ENCODE measurements at regions not wholly inside any gene's neighbourhood (a gene's known extent, or its start where the extent isn't known, plus 50 kb on each side); places are given as distances from the start of the nearest gene placed in this dataset.

DNA sequence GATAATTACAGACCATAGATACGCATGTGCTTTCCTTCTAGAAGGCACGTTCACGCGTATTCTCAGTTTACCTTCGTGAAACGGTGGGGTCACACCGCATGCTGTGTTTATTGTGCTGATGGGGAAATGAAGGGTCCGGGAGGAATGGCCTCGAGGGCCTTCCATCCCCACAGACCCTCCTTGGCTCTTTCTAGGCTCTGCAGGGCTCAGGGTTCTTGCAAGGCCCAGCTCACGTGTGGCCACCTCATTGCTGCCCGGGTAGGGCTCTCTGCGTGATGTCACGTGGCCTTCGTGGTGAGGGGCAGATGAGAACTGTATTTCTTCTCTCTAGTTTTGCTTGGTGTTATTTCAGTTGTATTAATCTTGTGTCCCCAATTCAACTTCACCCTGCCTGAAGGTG lies 133.5 kb upstream of the ALKAL2 start:
- Histone ChIP-seq H3K27me3 (no peaks in the 10 kb centered on the region), H3K4me1 (no peaks in the 10 kb centered on the region), H3K27ac (no peak overlapping the region), H3K4me3 (no peak overlapping the region), H3K36me3 (no peaks in the 10 kb centered on the region), H3K9me3 (no peaks in the 10 kb centered on the region)
- ATAC-seq (ENCODE audit: low FRiP score in 2 of 2) (no peak), DNase-seq (no peak)
- 91 to 94% methylated on average over 14 of the region's 14 CpGs for WGBS, 2 donors
- TF ChIP-seq, protein P1, sequence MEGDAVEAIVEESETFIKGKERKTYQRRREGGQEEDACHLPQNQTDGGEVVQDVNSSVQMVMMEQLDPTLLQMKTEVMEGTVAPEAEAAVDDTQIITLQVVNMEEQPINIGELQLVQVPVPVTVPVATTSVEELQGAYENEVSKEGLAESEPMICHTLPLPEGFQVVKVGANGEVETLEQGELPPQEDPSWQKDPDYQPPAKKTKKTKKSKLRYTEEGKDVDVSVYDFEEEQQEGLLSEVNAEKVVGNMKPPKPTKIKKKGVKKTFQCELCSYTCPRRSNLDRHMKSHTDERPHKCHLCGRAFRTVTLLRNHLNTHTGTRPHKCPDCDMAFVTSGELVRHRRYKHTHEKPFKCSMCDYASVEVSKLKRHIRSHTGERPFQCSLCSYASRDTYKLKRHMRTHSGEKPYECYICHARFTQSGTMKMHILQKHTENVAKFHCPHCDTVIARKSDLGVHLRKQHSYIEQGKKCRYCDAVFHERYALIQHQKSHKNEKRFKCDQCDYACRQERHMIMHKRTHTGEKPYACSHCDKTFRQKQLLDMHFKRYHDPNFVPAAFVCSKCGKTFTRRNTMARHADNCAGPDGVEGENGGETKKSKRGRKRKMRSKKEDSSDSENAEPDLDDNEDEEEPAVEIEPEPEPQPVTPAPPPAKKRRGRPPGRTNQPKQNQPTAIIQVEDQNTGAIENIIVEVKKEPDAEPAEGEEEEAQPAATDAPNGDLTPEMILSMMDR (IDR thresholded peaks at IDR 0.05), result no peak
- TF ChIP-seq POLR2A (IDR thresholded peaks at IDR 0.05) (no peak), EP300 (IDR thresholded peaks at IDR 0.05) (no peak), POLR2AphosphoS5 (IDR thresholded peaks at IDR 0.05) (no peak)

DNA sequence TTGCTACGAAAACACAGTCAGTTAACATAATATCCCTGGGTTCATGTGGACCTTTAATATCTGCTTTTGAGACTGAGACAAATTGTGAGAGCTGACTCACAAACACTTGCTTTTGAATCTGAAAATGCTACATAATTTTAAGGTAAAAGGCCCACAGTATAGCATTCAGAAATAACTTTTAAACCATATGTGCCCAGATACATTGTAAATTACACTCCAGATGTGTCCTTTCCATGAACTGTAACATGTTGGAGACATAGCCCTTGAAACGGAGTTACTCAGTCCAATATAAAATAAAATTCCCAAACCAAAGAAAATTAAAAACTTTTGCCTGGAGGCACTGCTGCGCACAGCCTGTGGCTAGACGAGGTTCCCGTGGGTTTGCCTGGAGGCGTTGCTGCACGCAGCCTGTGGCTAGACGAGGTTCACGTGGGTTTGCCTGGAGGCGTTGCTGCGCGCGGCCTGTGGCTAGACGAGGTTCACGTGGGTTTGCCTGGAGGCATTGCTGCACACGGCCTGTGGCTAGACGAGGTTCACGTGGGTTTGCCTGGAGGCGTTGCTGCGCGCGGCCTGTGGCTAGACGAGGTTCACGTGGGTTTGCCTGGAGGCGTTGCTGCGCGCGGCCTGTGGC lies 131.9 kb upstream of the ALKAL2 start:
- Histone ChIP-seq H3K9me3 (no peaks in the 10 kb centered on the region), H3K27ac (no peak overlapping the region), H3K4me1 (no peaks in the 10 kb centered on the region), H3K36me3 (no peaks in the 10 kb centered on the region), H3K27me3 (no peaks in the 10 kb centered on the region), H3K4me3 (no peak overlapping the region)
- DNase-seq, result no peak
- WGBS, 2 donors, result 92 to 96% methylated on average over 14 to 16 of the region's 28 CpGs
- no peak for ATAC-seq (ENCODE audit: low FRiP score in 2 of 2)
- TF ChIP-seq, protein P1 (IDR thresholded peaks at IDR 0.05), result no peak
- TF ChIP-seq EP300 (IDR thresholded peaks at IDR 0.05) (no peak), POLR2A (IDR thresholded peaks at IDR 0.05) (no peak), POLR2AphosphoS5 (IDR thresholded peaks at IDR 0.05) (no peak)

DNA sequence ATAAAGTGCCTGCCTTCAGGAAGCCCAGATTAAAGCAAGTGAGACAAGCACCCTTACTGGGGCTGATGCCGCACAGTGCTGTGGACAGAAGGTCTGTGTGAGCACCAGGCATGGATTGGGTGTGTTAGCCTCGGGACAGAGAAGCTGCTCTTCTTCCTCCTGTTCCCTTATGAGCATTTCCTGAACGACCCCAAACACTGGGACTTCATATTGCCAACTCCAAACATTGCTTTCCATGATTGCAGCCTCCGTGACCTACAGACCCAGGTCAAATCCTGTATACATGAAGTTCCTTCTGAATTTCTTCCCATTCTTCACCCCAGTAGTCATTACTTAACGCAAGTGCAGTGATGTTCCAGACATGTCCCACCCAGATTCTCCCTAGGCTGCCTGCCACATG lies 129.8 kb upstream of the ALKAL2 start:
- ATAC-seq (ENCODE audit: low FRiP score in 2 of 2) (no peak), DNase-seq (no peak)
- Histone ChIP-seq H3K36me3 (no peaks in the 10 kb centered on the region), H3K4me3 (no peak overlapping the region), H3K9me3 (no peaks in the 10 kb centered on the region), H3K27ac (no peak overlapping the region), H3K4me1 (no peaks in the 10 kb centered on the region), H3K27me3 (no peaks in the 10 kb centered on the region)
- TF ChIP-seq EP300 (IDR thresholded peaks at IDR 0.05) (no peak), POLR2A (IDR thresholded peaks at IDR 0.05) (no peak), POLR2AphosphoS5 (IDR thresholded peaks at IDR 0.05) (no peak)
- TF ChIP-seq, protein P1 (IDR thresholded peaks at IDR 0.05), result no peak
- WGBS, 2 donors, result 60 to 64% methylated on average over 5 of the region's 5 CpGs

DNA sequence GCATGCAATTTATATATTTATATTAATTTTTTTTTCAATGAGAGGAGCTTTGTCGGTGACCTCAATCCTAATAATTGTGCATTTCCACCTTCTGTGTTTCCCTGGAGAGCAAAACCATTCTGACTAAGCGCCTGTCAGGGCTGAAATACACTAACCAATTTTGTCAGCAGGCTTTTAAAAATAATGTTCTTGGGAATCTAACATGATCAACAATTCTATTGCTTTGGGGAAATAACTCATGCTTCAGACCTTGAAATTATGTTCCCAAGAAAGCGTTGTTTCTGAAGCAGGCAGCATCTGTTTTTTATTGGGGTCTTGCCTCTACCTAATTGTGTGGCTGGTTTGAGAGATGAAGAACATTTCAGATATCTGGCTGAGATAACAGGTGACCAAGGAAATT lies 129.1 kb upstream of the ALKAL2 start:
- TF ChIP-seq POLR2AphosphoS5 (IDR thresholded peaks at IDR 0.05) (no peak), EP300 (IDR thresholded peaks at IDR 0.05) (no peak), POLR2A (IDR thresholded peaks at IDR 0.05) (no peak)
- TF ChIP-seq, protein P1 (IDR thresholded peaks at IDR 0.05), result no peak
- no peak for ATAC-seq (ENCODE audit: low FRiP score in 2 of 2)
- Histone ChIP-seq H3K27ac (no peak overlapping the region), H3K4me1 (no peaks in the 10 kb centered on the region), H3K27me3 (no peaks in the 10 kb centered on the region), H3K4me3 (no peak overlapping the region), H3K36me3 (no peaks in the 10 kb centered on the region), H3K9me3 (no peaks in the 10 kb centered on the region)
- 88 to 93% methylated on average over 3 of the region's 3 CpGs for WGBS, 2 donors
- no peak for DNase-seq

DNA sequence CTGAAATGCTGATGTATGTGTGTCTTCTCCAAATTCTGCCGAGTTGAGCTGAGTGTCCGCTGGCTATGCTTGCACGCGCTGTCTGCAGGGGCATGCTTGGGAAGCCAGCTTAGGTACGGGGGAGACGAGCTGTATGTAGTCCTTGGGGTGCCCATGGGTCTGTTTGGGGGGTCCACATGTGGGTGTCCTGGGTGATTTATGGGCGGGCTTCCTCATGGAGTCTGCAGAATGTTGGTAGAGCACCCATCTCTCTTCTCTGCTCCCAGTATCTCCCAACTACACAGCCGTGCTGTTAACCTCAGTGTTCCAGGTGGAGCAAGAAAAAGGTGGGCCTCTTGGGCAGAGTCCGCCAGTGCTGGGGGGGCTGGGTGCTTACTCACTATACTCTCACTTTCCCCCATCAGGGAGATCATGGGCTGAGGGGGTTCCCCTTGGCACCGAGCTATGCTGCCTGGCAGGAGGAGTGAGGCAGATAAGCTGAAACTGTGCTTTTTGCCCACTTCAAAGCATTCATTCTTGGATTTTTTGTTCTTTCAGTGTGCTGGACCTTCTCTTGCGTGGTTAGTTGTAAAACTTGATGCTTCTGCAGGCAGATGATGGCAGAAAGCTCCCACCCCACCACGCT lies 128.2 kb upstream of the ALKAL2 start:
- DNase-seq (no peak), ATAC-seq (ENCODE audit: low FRiP score in 2 of 2) (no peak)
- no peak overlapping the region for H3K4me3 ChIP-seq
- TF ChIP-seq, protein P1 (IDR thresholded peaks at IDR 0.05), result no peak
- TF ChIP-seq EP300 (IDR thresholded peaks at IDR 0.05) (no peak), POLR2AphosphoS5 (IDR thresholded peaks at IDR 0.05) (no peak), POLR2A (IDR thresholded peaks at IDR 0.05) (no peak)
- no peak overlapping the region for H3K27ac ChIP-seq
- WGBS, 2 donors, result 84 to 90% methylated on average over 9 to 12 of the region's 12 CpGs
- H3K4me1 ChIP-seq, result no peaks in the 10 kb centered on the region
- no peaks in the 10 kb centered on the region for H3K27me3 ChIP-seq
- H3K36me3 ChIP-seq, result no peaks in the 10 kb centered on the region
- H3K9me3 ChIP-seq, result no peaks in the 10 kb centered on the region

Data from upper lobe of left lung (tissue), 6 donors.